ENCODE measurements at regions not wholly inside any gene's neighbourhood (a gene's known extent, or its start where the extent isn't known, plus 50 kb on each side); places are given as distances from the start of the nearest gene placed in this dataset.

DNA sequence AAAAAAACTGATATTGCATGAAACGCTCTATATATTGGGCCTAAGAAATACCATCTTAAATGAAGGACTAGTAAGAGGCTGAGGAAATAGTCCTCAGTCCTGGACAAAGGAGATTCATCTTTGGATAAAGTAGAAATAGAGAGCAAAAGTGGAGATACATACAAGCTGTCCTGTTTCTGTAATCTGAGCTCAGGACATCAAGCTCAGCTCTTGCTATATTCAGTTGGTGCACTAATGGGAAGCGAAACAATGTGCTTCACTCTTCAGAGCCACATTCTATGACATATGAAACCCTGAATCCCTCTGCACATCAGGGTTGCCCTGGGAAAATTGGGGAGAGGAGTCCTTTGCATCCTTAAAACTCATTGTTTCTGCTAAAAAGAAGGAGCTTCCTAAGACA is 290.7 kb downstream of the VPS13C start:
- TF ChIP-seq, protein P1, sequence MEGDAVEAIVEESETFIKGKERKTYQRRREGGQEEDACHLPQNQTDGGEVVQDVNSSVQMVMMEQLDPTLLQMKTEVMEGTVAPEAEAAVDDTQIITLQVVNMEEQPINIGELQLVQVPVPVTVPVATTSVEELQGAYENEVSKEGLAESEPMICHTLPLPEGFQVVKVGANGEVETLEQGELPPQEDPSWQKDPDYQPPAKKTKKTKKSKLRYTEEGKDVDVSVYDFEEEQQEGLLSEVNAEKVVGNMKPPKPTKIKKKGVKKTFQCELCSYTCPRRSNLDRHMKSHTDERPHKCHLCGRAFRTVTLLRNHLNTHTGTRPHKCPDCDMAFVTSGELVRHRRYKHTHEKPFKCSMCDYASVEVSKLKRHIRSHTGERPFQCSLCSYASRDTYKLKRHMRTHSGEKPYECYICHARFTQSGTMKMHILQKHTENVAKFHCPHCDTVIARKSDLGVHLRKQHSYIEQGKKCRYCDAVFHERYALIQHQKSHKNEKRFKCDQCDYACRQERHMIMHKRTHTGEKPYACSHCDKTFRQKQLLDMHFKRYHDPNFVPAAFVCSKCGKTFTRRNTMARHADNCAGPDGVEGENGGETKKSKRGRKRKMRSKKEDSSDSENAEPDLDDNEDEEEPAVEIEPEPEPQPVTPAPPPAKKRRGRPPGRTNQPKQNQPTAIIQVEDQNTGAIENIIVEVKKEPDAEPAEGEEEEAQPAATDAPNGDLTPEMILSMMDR (conservative IDR thresholded peaks at IDR 0.05): no peak
- H3K27ac ChIP-seq: no peak overlapping the region

DNA sequence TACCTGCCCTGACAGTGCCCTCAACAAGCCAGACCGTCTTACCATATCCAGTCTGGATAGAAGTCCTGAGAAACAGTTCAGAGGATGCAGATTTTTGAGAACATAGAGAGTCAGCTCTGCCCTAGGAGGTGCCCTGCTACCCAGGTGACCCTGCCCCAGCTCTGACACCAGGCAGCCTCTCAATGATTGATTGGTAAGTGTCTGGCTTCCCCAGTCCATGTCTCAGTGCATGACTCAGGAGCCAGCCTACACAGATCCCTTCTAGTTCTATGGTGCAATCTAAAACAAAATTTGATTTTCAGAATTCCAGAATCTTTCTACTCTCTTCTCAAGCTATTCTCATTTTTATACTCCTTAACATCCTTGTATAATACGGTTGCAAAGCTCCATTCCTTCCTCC is 292.1 kb downstream of the VPS13C start:
- no peak overlapping the region for H3K27ac ChIP-seq
- TF ChIP-seq, protein P1 (conservative IDR thresholded peaks at IDR 0.05): no peak

GRCh38 chr15:61764981-61765380 is 295.3 kb downstream of the VPS13C start:
- no peak overlapping the region for H3K27ac ChIP-seq
- TF ChIP-seq, protein P1 (conservative IDR thresholded peaks at IDR 0.05): no peak

GRCh38 chr15:61764141-61764540 is 296.1 kb downstream of the VPS13C start:
- H3K27ac ChIP-seq: no peak overlapping the region
- TF ChIP-seq, protein P1 (conservative IDR thresholded peaks at IDR 0.05): no peak

- H3K27ac ChIP-seq: no peak overlapping the region
- TF ChIP-seq, protein P1 (conservative IDR thresholded peaks at IDR 0.05): no peak
These were observed 297.6 kb downstream of the VPS13C start for GRCh38 chr15:61762676-61763075.

DNA sequence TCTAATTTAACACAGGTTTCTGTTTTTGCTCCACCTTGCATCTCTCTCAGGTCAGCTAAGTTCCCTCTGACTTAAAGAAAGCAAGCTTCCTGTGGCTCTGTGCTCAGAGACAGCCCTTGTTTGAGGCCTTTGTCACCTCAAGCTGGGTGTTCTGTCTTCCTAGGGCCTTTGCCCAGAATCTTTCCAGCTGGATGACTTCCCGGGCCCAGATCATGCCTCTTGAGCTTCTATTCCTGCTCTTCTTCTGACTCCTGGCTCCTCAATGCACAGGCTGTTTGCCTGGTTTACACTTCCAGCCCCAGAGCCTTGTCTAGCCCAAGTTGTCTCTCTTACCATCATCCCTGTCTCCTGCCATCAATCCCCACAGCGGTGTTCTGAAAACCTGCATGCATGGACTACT is 300.6 kb downstream of the VPS13C start:
- H3K27ac ChIP-seq: no peak overlapping the region
- TF ChIP-seq, protein P1 (conservative IDR thresholded peaks at IDR 0.05): no peak

- H3K27ac ChIP-seq: peak overlapping the region; percentile 15; the same call in 1 of the 2 replicates
- TF ChIP-seq, protein P1 (conservative IDR thresholded peaks at IDR 0.05): no peak
These were observed 304.0 kb downstream of the VPS13C start for GRCh38 chr15:61756071-61756820.
